ENCODE measurements at regions not wholly inside any gene's neighbourhood (a gene's known extent, or its start where the extent isn't known, plus 50 kb on each side); places are given as distances from the start of the nearest gene placed in this dataset.
"Not testable (repeated sequence)": the region's sequence is repeated elsewhere in the genome, so short reads cannot be mapped to it uniquely, and the experiment has no call there.

DNA sequence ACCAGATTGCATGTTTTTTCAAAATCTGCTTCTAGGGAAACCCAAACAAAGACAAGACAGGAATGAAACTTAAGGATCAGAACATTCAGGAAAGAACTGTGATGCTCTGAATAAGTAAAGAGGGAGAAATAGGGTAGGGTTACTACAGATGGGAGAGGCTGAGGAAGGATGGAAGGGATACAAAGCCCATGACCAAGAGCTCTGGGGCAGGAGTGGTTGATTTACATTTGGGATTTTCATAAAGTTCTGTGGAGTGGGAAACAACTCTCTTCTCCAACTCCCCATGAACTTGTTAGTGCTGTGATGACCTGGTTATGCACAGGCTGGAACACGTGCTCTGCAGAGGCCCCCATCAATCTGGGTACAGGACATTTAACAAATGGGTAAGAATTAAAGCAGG, 216.0 kb upstream of the KLF14 start:
- Histone ChIP-seq H3K9ac (ENCODE audit: low read depth, low read length) (no peak overlapping the region), H3K36me3 (ENCODE audit: insufficient read depth, low read length) (peaks cover 21% of the 10 kb centered on the region), H3K4me1 (ENCODE audit: control insufficient read depth, insufficient read depth, low read length) (no peaks in the 10 kb centered on the region), H3K9me3 (replicated peaks; ENCODE audit: low read length) (no peaks in the 10 kb centered on the region), H3K4me3 (ENCODE audit: low read length) (no peak overlapping the region), H3K27me3 (ENCODE audit: control insufficient read depth, insufficient read depth, low read length) (no peaks in the 10 kb centered on the region), H3K4me2 (ENCODE audit: low read length) (no peak overlapping the region)

DNA sequence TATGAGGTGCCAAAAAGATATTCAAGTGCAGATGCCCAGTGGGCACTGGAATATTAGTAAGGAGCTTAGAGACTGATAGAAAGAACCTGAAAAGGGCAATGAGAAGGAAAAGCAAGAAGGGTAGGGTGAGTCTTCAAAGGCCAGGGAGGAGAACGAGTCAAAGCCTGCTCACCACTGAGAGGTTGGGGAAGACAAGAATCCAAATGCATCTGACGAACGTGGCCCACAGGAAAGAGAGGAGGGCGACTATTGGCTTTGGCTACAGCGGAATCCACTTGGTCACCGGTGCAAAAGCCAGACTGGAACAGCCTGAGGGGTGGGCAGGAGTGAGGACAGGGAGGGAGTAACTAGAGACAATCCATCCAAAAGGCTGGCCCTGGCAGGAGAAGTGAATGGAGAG, 216.7 kb upstream of the KLF14 start:
- Histone ChIP-seq H3K9ac (ENCODE audit: low read depth, low read length) (no peak overlapping the region), H3K36me3 (ENCODE audit: insufficient read depth, low read length) (peaks cover 22% of the 10 kb centered on the region), H3K4me1 (ENCODE audit: control insufficient read depth, insufficient read depth, low read length) (peaks cover under 1% of the 10 kb centered on the region), H3K4me2 (ENCODE audit: low read length) (no peak overlapping the region), H3K4me3 (ENCODE audit: low read length) (no peak overlapping the region), H3K27me3 (ENCODE audit: control insufficient read depth, insufficient read depth, low read length) (no peaks in the 10 kb centered on the region), H3K9me3 (replicated peaks; ENCODE audit: low read length) (no peaks in the 10 kb centered on the region)

DNA sequence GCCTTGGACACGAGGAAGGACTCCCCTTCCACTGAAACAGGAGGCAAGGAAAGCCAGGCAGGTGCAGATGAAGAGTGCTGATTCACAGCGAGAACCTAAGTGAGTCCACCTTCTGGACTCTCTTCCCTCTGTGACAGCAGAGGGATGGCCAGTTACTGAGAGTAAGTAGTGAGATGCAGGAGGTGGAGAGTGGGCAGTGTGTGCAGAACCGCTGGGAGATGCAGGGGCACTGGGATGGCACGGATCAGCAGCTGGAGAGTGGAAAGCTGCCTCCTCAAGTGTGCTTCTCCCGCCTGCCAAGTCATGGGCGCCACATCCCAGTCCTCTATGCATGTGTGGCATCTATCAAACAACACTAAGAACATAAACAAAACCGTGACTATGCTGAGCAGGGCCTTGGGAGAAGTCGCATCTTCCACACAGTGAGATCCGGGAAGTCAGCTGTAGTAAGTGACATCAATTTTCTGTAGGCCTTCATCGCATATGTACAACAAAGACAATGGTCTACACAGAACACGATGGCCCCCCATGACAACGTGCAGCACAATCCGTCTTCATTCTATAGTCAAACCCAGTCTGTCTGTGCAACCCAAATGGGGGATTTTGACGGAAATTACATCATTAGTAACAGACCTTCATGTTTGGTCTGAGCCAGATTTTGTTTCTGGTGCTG, 217.4 kb upstream of the KLF14 start:
- H3K4me2 ChIP-seq (ENCODE audit: low read length), result no peak overlapping the region
- H3K27me3 ChIP-seq (ENCODE audit: control insufficient read depth, insufficient read depth, low read length), result no peaks in the 10 kb centered on the region
- H3K4me1 ChIP-seq (ENCODE audit: control insufficient read depth, insufficient read depth, low read length), result peaks cover 8% of the 10 kb centered on the region
- peaks cover 22% of the 10 kb centered on the region for H3K36me3 ChIP-seq (ENCODE audit: insufficient read depth, low read length)
- no peaks in the 10 kb centered on the region for H3K9me3 ChIP-seq (replicated peaks; ENCODE audit: low read length)
- H3K4me3 ChIP-seq (ENCODE audit: low read length), result no peak overlapping the region
- no peak overlapping the region for H3K9ac ChIP-seq (ENCODE audit: low read depth, low read length)

DNA sequence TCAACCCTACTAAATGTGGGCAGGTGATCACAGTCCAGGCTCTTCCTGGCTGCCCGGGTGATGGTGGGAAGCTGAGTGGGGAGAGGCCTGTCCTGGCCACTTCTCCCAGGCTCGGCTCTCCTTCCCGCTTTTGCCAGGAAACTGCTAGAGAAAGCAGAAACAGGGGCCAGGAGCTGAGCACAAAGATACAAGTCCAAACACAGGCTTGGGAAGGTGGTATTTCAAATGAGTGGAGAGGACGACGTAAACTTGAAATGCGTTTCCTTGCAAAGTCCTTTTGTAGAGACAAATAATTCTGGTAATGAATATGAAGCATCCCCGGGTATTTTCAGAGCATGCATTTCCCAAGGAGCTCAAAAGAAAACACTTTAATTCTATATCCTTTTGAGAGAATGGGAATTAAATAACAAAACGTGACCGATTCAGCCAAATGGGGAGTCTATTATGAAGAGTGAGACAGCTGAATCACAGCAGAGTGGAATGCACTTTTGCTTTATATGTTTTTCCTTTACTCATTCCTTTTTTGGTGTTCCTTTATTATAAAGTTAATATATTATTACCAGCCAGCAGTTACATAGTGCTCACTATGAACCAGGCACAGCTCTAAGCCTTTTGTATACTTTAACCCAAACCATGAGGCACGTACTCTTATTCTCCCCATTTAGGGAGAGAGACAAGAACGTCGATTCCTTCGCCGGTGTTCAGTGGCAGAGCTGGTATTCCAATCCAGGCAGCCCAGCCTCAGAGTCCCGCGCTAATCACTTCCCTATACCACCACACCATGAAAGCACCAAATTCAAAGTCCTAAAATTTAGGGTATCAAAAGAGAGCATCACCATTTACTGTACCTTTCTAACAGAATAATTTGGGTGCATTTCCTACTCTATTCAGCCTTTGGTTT, 218.2 kb upstream of the KLF14 start:
- Histone ChIP-seq H3K4me3 (ENCODE audit: low read length) (no peak overlapping the region), H3K36me3 (ENCODE audit: insufficient read depth, low read length) (peaks cover 22% of the 10 kb centered on the region)

DNA sequence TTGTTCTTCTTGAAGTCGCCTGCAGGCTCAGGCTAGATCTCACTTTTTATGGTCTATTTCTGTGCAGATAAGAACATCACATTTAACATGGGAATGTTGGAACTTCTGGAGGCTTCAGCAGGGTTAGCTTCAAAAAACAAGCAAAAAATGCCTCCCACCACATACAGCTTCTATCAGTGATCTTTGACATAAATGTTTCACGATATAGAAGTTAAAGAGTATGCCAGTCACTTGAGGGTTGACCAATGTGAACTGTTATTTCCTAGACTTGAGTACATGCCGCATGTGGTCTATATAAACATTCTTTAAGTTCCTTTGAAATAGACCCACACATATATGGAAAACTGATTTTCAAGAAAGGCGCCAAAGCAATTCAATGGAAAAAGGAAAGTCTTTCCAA, 219.2 kb upstream of the KLF14 start:
- H3K4me1 ChIP-seq (ENCODE audit: control insufficient read depth, insufficient read depth, low read length), result peaks cover 13% of the 10 kb centered on the region
- H3K4me3 ChIP-seq (ENCODE audit: low read length), result no peak overlapping the region
- peaks cover 22% of the 10 kb centered on the region for H3K36me3 ChIP-seq (ENCODE audit: insufficient read depth, low read length)
- no peak overlapping the region for H3K9ac ChIP-seq (ENCODE audit: low read depth, low read length)
- no peaks in the 10 kb centered on the region for H3K27me3 ChIP-seq (ENCODE audit: control insufficient read depth, insufficient read depth, low read length)
- no peak overlapping the region for H3K4me2 ChIP-seq (ENCODE audit: low read length)
- H3K9me3 ChIP-seq (replicated peaks; ENCODE audit: low read length), result no peaks in the 10 kb centered on the region

More for the DNA sequence above, 218.2 kb upstream of the KLF14 start:
- peaks cover 13% of the 10 kb centered on the region for H3K4me1 ChIP-seq (ENCODE audit: control insufficient read depth, insufficient read depth, low read length)
- H3K9me3 ChIP-seq (replicated peaks; ENCODE audit: low read length), result no peaks in the 10 kb centered on the region
- H3K4me2 ChIP-seq (ENCODE audit: low read length), result no peak overlapping the region
- H3K27me3 ChIP-seq (ENCODE audit: control insufficient read depth, insufficient read depth, low read length), result no peaks in the 10 kb centered on the region
- H3K9ac ChIP-seq (ENCODE audit: low read depth, low read length), result no peak overlapping the region

DNA sequence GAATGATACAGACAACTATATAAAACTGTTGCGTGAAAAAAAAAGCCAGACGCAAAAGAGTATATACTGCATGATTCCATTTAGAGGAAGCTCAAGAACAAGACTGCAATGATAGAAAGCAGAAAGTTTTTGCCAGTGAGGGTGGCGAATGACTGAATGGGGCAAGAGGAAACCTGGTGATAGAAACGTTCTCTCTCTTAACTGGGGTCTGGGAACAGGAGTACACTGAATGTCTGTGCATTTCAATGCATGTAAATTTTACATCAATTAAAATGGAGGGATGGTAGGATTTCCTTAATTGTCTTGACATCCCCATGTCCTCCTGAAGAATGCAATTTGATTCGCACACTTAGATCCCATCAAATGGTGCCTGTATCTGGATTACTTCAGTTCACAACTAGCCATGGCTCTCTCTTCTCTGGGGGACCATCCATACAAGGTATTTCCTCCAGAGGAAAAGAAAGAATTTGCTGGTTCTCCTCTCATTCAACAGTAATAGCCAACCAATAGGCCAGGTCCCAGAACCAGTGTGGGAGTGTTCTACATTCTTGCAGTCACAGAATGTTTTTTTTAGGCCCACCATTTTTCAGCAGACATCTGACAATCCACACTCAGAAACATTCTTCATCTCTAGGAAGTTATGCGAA, 221.0 kb upstream of the KLF14 start:
- peaks cover 22% of the 10 kb centered on the region for H3K36me3 ChIP-seq (ENCODE audit: insufficient read depth, low read length)
- no peaks in the 10 kb centered on the region for H3K9me3 ChIP-seq (replicated peaks; ENCODE audit: low read length)
- H3K27me3 ChIP-seq (ENCODE audit: control insufficient read depth, insufficient read depth, low read length), result no peaks in the 10 kb centered on the region
- no peak overlapping the region for H3K4me3 ChIP-seq (ENCODE audit: low read length)
- H3K4me1 ChIP-seq (ENCODE audit: control insufficient read depth, insufficient read depth, low read length), result peaks cover 22% of the 10 kb centered on the region
- no peak overlapping the region for H3K9ac ChIP-seq (ENCODE audit: low read depth, low read length)
- no peak overlapping the region for H3K4me2 ChIP-seq (ENCODE audit: low read length)

DNA sequence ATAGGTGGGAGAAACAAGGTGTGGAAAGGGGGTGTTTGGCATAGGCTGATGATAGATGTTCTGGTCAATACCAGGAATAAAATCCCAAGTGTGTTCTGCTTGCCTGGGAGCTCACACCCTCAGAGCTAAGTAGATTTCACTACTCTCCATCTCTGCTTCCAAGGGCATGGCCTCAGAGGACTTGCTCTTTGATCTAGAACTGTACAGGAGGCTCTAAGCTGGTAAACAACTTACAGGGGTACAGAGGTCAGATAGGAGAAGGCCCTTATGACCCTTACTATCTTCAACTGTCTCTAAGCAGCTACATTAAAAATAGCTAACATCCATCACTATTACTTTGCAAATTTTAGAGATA, 221.5 kb upstream of the KLF14 start:
- H3K36me3 ChIP-seq (ENCODE audit: insufficient read depth, low read length), result peaks cover 22% of the 10 kb centered on the region

DNA sequence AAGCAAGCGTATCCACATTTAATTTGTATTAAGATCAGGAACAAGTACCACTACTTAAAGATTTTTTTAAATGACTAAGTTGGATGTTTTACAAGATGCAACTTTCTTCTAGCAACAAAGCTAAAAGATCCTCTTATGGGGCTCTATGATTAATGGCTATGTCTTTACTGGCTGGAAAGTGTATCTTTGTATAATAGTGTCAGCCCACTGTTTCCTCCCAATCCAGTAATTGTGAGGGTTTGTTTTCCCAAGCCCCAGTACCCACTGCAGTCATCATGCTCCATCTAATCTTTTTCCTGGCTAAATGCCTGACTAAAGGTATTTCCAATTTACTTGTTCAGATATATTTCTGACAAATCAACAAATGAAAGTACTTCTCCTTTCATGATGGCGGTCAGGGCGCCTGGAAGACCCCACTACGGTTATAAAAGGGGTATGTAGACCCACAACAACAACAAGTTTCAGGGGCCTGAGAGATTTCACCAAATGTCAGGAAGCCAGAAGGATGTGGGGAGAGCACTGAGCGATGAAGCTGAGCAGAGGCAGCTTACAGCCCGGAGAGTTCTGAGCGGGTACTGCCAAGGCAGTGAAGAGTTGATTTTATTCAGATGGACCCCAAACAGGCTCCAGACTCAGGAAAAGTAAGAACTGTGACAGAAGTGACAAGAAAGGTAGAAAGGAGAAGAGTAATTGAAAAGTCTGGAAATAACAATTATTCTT, 222.6 kb upstream of the KLF14 start:
- H3K4me1 ChIP-seq (ENCODE audit: control insufficient read depth, insufficient read depth, low read length), result peaks cover 35% of the 10 kb centered on the region
- H3K4me3 ChIP-seq (ENCODE audit: low read length), result no peak overlapping the region
- H3K4me2 ChIP-seq (ENCODE audit: low read length), result no peak overlapping the region
- no peaks in the 10 kb centered on the region for H3K9me3 ChIP-seq (replicated peaks; ENCODE audit: low read length)
- no peaks in the 10 kb centered on the region for H3K27me3 ChIP-seq (ENCODE audit: control insufficient read depth, insufficient read depth, low read length)
- no peak overlapping the region for H3K9ac ChIP-seq (ENCODE audit: low read depth, low read length)
- H3K36me3 ChIP-seq (ENCODE audit: insufficient read depth, low read length), result peaks cover 13% of the 10 kb centered on the region

More for the DNA sequence above, 221.5 kb upstream of the KLF14 start:
- H3K27me3 ChIP-seq (ENCODE audit: control insufficient read depth, insufficient read depth, low read length), result no peaks in the 10 kb centered on the region
- H3K9me3 ChIP-seq (replicated peaks; ENCODE audit: low read length), result no peaks in the 10 kb centered on the region
- no peak overlapping the region for H3K4me3 ChIP-seq (ENCODE audit: low read length)
- no peak overlapping the region for H3K9ac ChIP-seq (ENCODE audit: low read depth, low read length)
- H3K4me2 ChIP-seq (ENCODE audit: low read length), result no peak overlapping the region
- peaks cover 24% of the 10 kb centered on the region for H3K4me1 ChIP-seq (ENCODE audit: control insufficient read depth, insufficient read depth, low read length)

DNA sequence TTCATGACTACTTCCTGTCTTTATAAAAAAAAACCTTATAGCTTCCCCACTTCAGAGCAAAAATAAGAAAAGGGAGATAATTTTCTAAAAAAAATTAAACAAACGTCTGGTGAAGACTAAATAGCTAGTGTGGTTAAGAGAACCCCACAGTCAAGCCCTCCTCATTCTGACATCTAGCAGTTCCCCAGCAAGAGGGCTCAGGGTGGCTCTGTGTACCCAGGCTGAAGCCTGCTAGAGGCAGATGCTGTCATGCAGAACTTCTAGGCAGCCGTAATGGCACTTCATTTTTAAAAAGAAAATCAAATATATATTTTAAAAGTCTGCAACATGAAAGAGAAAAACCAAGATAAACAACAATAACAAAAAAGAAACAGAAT, 223.1 kb upstream of the KLF14 start:
- Histone ChIP-seq H3K4me3 (ENCODE audit: low read length) (no peak overlapping the region), H3K9me3 (replicated peaks; ENCODE audit: low read length) (no peaks in the 10 kb centered on the region), H3K36me3 (ENCODE audit: insufficient read depth, low read length) (peaks cover 9% of the 10 kb centered on the region), H3K27me3 (ENCODE audit: control insufficient read depth, insufficient read depth, low read length) (no peaks in the 10 kb centered on the region), H3K4me2 (ENCODE audit: low read length) (no peak overlapping the region), H3K4me1 (ENCODE audit: control insufficient read depth, insufficient read depth, low read length) (peaks cover 40% of the 10 kb centered on the region), H3K9ac (ENCODE audit: low read depth, low read length) (no peak overlapping the region)

DNA sequence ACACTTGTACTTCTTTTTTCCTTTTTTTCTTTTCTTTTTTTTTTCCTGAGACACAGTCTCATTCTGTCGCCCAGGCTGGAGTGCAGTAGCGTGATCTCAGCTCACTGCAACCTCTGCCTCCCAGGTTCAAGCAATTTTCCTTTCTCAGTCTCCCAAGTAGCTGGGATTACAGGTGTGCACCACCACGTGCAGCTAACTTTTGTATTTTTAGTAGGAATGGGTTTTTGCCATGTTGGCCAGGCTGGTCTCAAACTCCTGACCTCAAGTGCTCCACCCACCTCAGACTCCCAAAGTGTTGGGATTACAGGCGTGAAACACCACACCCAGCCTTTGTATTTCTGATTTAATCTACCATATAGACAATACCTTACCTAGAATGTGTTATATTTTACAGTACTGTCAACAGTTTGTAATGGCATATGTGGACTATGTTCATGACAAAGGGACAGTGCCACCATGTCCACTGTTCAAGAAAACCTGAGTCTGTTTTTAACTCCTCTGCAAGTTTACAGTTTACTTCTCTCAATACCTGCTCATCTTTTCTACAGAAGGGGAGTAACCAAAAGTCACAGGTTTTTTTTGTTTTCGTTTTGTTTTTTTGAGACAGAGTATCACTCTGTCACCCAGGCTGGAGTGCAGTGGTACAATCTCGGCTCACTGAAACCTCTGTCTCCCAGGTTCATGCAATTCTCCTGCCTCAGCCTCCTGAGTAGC, 223.9 kb upstream of the KLF14 start:
- not testable (repeated sequence) for H3K27me3 ChIP-seq (ENCODE audit: control insufficient read depth, insufficient read depth, low read length); H3K9me3 ChIP-seq (replicated peaks; ENCODE audit: low read length); H3K4me2 ChIP-seq (ENCODE audit: low read length); H3K4me3 ChIP-seq (ENCODE audit: low read length); H3K9ac ChIP-seq (ENCODE audit: low read depth, low read length)
- Histone ChIP-seq H3K36me3 (ENCODE audit: insufficient read depth, low read length) (peaks cover 14% of the 10 kb centered on the region), H3K4me1 (ENCODE audit: control insufficient read depth, insufficient read depth, low read length) (peaks cover 44% of the 10 kb centered on the region)

DNA sequence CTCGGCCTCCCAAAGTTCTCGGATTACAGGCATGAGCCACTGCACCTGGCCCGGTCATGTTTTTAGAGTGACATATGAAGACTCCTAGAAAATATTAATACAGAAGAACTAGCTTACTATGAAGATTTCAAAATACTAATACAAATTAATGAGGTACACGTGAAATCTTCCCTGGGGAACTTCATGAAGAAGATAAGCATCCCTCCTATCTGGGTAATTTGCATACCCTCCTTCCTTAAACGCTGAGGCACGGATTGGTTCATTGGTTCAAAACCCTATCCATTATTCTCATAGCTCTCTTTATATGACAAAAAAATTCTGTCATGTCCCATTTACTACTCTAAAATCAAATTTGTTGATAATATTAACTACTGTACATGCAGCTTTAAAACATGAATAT, 224.8 kb upstream of the KLF14 start:
- H3K4me3 ChIP-seq (ENCODE audit: low read length), result no peak overlapping the region
- H3K9ac ChIP-seq (ENCODE audit: low read depth, low read length), result no peak overlapping the region
- H3K4me1 ChIP-seq (ENCODE audit: control insufficient read depth, insufficient read depth, low read length), result peaks cover 44% of the 10 kb centered on the region
- peaks cover 14% of the 10 kb centered on the region for H3K36me3 ChIP-seq (ENCODE audit: insufficient read depth, low read length)
- no peak overlapping the region for H3K4me2 ChIP-seq (ENCODE audit: low read length)
- H3K9me3 ChIP-seq (replicated peaks; ENCODE audit: low read length), result no peaks in the 10 kb centered on the region
- H3K27me3 ChIP-seq (ENCODE audit: control insufficient read depth, insufficient read depth, low read length), result no peaks in the 10 kb centered on the region

All from skeletal muscle satellite cell (primary cell).